Forelimb muscle (tissue), 1 donor: ENCODE measurements at regions not wholly inside any gene's neighbourhood (a gene's known extent, or its start where the extent isn't known, plus 50 kb on each side); places are given as distances from the start of the nearest gene placed in this dataset.
"Not testable (repeated sequence)": the region's sequence is repeated elsewhere in the genome, so short reads cannot be mapped to it uniquely, and the experiment has no call there.

Experiments used
- DNase-seq: peaks from one replicate; pipeline ENCODE4 v3.0.0-alpha.2; 2013; ENCODE audit warnings: low read depth

DNA sequence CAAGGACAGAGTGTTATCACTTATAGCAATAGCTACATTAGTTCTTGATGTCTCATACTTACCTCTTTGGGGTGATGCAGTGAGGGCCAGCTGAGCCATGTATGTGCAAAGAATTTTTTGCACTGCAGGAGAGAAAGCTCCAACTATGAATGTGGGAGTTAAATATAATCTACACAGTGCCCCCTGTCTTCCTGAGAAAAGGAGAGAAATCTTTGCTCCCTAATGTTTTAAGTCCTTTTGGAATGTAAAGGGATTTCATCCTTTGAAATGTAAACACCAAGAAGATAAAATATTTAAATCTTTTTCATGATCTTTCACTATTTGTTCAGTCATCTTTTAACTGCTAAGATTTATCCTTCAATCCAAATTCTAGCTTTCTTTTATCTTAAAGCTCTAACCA lies 822.1 kb downstream of the TENT5A start:
- no peak for DNase-seq

DNA sequence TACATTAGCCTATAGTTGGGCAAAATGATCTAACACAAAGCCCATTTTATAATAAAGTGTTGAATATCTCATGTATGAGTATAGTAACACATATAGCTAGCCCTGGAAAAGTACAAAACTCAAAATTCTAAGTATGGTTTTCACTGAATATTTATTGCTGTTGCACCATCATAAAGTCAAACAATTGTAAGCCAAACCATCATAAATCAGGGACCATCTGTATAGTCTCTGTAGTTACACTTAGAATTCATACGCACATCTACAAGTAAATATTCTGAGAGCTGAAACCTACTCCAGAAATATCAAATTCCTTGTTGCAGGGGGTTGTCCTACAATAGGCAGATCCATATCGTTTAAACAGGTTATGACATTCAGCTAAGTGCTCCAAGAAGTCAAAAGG lies 817.3 kb downstream of the BCKDHB start:
- DNase-seq: no peak

GRCh38 chr6:80922916-80923455 lies 816.5 kb downstream of the BCKDHB start:
- no peak for DNase-seq

DNA sequence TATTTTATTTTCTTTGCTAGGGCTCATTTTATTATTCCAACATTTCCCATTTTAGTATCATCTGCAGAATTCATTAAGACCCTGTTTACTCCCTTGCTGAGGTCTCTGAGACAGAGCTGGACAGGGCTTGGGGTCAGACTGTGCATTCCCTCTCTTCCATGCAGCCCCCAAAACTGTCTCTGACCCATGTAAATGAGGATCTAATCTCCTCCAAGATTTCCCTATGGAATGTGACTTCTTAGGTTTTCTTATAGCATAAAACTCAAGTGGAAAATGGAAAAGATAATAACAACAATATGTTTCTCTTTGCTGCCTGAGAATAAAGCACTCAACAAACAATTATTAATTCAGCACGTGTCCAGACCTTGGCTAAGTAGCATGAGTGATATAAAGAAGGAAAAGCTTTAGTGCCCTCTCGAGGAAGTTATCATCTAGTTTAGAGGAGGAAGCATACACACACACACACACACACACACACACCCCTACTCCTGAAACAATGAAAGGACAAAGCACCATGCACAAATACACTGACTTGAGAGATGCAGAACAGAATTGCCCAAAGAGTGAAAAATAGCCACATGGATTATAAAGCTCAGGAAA lies 815.5 kb downstream of the BCKDHB start:
- DNase-seq: peak; percentile 78

- no peak for DNase-seq
Measured at GRCh38 chr6:80907831-80908230, 801.4 kb downstream of the BCKDHB start.

DNA sequence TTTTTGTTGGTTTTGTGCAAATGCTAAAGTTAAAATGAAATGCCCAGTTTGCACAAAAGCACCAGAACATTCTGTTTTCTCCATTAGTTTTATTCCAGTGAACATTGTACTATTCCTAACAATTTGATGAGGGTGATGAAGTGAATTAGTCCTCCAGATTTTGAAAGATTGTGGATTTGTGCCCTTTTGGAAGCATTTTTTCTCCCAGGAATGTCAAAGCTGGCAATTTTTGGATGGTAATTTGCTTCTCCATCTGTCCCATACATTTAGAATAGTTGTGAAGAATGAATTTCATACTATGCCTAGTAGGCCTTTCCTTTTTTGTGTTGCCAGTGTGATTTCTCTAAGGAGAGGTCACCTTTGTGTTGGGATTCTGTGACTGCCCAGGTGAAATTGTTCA lies 797.2 kb downstream of the BCKDHB start:
- DNase-seq: no peak

GRCh38 chr6:80886475-80886874 lies 780.0 kb downstream of the BCKDHB start:
- no peak for DNase-seq

DNA sequence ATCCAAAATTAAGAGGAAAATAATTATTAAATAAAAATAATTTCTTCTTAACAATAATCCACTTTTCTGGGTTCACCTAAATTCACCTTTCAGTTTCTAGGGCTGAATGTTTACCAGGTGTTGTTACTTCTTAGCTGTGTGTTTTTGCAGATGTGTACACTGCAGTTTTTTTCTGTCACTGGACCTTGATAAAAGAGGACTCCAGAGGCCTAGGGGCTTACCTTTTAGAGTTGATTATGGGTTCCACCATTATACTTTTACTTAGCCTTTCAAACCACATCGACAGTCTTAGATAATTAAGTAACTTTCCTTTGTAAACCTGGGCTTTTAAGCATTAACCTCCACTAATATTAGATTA lies 766.5 kb downstream of the BCKDHB start:
- DNase-seq: no peak

DNA sequence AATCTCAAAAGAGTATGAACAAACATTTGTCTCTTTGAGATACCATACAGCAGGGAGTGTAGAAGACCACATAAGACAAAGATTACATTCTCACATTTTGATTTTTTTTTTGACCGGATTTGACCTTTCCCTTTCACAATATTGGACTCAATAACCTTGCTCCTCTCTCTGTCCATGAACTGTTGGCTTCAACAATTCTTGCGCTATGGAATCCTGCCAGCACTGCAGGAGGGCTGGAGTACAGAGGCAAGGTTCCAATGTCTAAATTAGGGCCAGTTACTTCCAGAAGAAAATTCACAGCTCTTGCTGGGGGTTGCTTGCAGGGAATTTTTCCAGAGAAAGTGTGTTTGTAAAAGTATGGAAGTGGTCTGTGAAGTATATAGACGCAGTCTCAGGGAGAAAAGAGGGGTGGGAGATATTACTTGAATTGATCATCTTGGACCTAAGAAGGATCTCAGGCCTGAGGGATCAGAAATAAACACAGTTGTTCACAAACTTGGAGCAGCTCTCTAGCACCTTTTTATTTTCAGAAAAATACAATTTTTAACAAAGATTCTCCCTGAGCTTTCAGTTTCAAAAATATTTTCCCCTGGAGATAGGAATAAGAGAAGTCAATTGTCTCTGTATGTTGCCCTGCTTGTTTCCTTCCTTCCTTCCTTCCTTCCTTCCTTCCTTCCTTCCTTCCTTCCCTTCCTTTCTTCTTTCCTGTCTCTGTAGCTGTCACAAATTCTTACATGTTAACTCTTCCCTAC lies 765.9 kb downstream of the BCKDHB start:
- peak; percentile 68 for DNase-seq

DNA sequence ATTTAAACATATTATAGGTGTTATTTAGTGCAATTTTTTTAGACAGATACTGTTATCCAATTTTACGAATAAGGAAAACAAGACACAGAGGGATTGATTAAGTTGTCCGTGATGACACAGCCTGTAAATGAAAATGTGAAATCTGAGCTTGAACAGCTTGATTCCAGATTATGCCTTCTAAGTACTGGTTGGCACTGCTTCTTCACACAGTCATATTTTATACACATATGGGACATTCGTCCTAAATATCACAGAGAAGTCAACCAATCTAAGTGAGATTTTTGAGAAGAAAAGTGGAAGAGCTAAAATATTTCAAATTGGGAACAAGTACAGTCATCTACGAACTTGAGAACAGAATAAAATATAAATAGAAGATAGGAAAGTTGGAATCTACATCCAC lies 756.3 kb downstream of the BCKDHB start:
- DNase-seq: no peak

DNA sequence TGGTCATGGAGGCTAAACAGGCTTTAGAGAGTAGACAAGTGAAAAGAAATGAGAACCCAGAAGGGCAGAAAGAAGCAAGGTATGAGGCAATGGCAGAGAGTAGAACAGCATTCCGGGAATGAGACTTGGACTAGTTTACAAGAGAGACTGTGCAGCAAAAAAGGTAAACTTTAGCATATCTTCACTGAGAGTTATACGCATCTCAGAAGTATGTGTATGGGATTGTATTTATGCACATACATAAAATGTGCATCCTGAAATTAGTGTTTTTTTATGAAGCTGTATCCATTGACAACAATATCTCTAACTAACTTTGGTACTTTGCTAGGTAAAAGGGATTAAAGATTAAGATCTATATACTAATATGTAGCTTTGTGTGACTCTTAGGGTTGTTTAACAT lies 753.6 kb downstream of the BCKDHB start:
- no peak for DNase-seq

DNA sequence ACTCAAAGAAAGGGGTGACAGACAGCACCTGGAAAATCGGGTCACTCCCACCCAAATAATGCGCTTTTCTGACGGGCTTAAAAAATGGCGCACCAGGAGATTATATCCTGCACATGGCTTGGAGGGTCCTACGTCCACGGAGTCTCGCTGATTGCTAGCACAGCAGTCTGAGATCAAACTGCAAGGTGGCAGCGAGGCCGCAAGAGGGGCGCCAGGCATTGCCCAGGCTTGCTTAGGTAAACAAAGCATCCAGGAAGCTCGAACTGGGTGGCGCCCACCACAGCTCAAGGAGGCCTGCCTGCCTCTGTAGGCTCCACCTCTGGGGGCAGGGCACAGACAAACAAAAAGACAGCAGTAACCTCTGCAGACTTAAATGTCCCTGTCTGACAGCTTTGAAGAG lies 741.5 kb downstream of the BCKDHB start:
- DNase-seq: not testable (repeated sequence)

DNA sequence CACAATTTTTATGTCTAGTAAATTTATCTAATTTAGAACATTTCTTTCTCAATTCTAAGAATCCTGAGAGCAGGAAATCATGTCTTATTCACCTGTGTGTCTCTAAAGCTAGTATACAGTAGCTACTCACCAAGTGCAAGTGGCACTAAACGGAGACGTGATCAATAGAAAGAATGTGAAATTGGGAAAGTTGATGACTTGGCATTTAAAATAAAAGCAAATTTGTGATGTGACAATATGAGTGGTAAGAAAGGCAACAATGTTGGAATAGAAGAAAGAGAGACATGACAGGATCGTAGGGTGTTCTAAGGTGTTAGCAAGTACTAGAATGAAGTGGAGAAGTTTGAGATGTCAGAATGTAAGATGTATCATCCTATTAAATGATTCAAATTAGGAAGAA lies 725.9 kb downstream of the BCKDHB start:
- DNase-seq: no peak

- no peak for DNase-seq
Measured at GRCh38 chr6:80793411-80793810, 686.9 kb downstream of the BCKDHB start.

DNA sequence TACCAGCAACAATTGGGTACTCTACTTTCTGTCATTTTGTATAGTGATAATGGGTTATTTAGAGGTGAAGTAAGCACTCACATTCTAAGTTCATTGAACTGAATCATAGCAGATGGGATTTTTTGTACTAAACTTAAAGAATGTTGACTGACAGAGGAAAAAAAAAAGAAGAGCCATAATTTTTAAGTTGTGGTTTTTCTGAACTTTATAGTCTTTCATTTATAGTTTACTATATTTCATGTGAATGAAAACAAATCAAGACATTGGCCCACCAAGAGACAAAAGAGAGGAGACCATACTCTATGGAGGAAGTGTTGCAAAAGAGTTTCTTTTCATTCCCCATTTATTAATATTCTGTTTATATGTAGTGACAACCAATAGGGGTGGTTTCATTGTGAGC lies 685.7 kb downstream of the BCKDHB start:
- no peak for DNase-seq

DNA sequence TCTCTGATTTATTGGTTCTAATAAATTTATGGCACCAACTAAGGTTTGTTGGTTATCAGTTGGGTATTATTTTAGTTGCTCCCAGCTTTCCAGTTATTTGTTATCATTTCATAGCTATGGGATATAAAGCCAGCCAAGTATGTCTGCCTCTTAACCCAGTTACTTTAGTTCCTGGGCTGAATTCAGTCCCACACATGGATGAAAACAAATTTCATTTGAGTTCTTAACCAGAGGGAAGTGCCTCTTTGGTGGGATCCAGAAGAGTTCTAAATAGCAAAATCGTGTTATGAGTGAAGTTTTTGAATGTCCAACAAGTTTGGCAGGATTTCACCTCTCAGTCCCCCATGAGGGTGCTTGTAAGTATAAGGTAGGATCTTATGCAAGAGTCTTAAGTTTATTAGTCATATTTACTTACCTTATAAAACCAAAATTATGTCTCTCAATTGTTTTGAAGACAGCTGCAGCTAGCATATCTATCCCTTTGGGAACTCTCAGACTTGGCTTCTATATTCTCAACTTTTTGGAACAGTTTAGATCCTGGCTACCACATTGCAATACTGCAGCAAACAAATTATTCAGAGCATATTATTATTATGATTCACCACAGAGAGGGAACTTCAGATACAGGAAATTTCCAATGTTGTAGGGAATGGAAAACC lies 683.6 kb downstream of the BCKDHB start:
- peak; percentile 89 for DNase-seq

DNA sequence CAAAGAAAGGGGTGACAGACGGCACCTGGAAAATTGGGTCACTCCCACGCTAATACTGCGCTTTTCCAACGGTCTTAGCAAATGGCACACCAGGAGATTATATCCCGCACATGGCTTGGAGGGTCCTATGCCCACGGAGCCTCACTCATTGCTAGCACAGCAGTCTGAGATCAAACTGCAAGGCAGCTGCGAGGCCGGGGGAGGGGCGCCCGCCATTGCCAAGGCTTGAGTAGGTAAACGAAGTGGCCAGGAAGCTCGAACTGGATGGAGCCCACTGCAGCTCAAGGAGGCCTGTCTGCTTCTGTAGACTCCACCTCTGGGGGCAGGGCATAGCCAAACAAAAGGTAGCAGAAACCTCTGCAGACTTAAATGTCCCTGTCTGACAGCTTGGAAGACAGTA lies 676.8 kb downstream of the BCKDHB start:
- DNase-seq: not testable (repeated sequence)

- DNase-seq: no peak
Measured at GRCh38 chr6:80771941-80772340, 665.5 kb downstream of the BCKDHB start.

GRCh38 chr6:80769106-80769505 lies 662.6 kb downstream of the BCKDHB start:
- no peak for DNase-seq

DNA sequence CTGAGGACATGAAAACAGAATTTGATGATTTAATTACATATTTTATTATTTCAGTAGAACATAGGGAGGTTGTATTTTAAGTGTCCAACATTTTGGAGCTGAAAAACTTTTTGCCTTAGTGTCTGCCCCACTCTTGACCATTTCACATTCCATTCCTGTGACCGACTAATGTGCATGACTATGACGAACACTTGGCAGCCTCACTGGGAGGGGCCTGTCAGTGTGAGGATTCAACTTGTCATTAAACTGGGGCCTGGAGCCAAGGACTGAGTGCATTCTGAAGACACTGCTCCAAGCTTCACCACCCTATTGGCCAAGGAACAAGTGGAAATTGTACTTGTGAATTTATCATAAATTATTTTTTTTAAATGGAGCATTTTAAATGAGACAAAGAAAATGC lies 661.3 kb downstream of the BCKDHB start:
- DNase-seq: no peak

GRCh38 chr6:80744213-80744612 lies 637.7 kb downstream of the BCKDHB start:
- DNase-seq: no peak

GRCh38 chr6:80742481-80742880 lies 636.0 kb downstream of the BCKDHB start:
- DNase-seq: peak; percentile 8

DNA sequence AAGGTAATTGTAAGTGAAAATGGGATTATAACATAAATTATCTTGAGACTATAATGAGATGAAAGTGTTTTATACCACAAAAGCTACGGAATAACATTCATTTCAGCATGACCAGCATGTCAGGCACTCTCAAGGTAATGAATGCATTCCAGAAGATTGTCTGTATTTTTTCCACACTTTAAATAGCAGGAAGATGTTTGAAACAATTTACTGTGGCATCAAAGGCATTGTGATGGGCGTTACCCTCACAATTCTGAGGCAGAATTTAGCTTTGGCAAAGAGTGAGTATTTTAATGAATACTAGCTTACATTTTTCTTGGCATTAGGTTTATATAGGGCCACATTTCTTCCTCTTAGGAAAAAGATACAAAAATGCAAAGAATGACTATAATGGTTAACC lies 627.2 kb downstream of the BCKDHB start:
- DNase-seq: no peak
